ENCODE measurements at regions not wholly inside any gene's neighbourhood (a gene's known extent, or its start where the extent isn't known, plus 50 kb on each side); places are given as distances from the start of the nearest gene placed in this dataset.

GRCh38 chr18:10047237-10047636, 133.4 kb downstream of the VAPA start:
- H3K4me3 ChIP-seq (ENCODE audit: low read depth, low read length): no peak overlapping the region
- TF ChIP-seq CTCF (IDR thresholded peaks at IDR 0.05; ENCODE audit: borderline replicate concordance, insufficient read depth, low read depth, low read length): no peak

GRCh38 chr18:10049747-10050146, 135.9 kb downstream of the VAPA start:
- H3K4me3 ChIP-seq (ENCODE audit: low read depth, low read length): no peak overlapping the region
- TF ChIP-seq CTCF (IDR thresholded peaks at IDR 0.05; ENCODE audit: borderline replicate concordance, insufficient read depth, low read depth, low read length): no peak

GRCh38 chr18:10050956-10051355, 137.1 kb downstream of the VAPA start:
- H3K4me3 ChIP-seq (ENCODE audit: low read depth, low read length): no peak overlapping the region
- no peak for TF ChIP-seq CTCF (IDR thresholded peaks at IDR 0.05; ENCODE audit: borderline replicate concordance, insufficient read depth, low read depth, low read length)

- H3K4me3 ChIP-seq (ENCODE audit: low read depth, low read length): no peak overlapping the region
- TF ChIP-seq CTCF (IDR thresholded peaks at IDR 0.05; ENCODE audit: borderline replicate concordance, insufficient read depth, low read depth, low read length): no peak
Measured at GRCh38 chr18:10051877-10052631, 138.2 kb downstream of the VAPA start.

GRCh38 chr18:10052871-10053270, 139.1 kb downstream of the VAPA start:
- H3K4me3 ChIP-seq (ENCODE audit: low read depth, low read length): no peak overlapping the region
- no peak for TF ChIP-seq CTCF (IDR thresholded peaks at IDR 0.05; ENCODE audit: borderline replicate concordance, insufficient read depth, low read depth, low read length)

GRCh38 chr18:10053861-10054260, 140.0 kb downstream of the VAPA start:
- TF ChIP-seq CTCF (IDR thresholded peaks at IDR 0.05; ENCODE audit: borderline replicate concordance, insufficient read depth, low read depth, low read length): no peak

GRCh38 chr18:10054366-10054765, 140.6 kb downstream of the VAPA start:
- TF ChIP-seq CTCF (IDR thresholded peaks at IDR 0.05; ENCODE audit: borderline replicate concordance, insufficient read depth, low read depth, low read length): no peak
- H3K4me3 ChIP-seq (ENCODE audit: low read depth, low read length): no peak overlapping the region

More at GRCh38 chr18:10053861-10054260, 140.0 kb downstream of the VAPA start:
- H3K4me3 ChIP-seq (ENCODE audit: low read depth, low read length): no peak overlapping the region
